WTC11 (cell line): ENCODE measurements at regions not wholly inside any gene's neighbourhood (a gene's known extent, or its start where the extent isn't known, plus 50 kb on each side); places are given as distances from the start of the nearest gene placed in this dataset.

Source experiments
- CREB1 ChIP-seq: sonication (generic); formaldehyde crosslinking; IDR thresholded peaks from 2 replicates; pipeline ENCODE4 v1.8.0; 2023; ENCODE audit warnings: mild to moderate bottlenecking, missing genetic modification reagents
- CTCF ChIP-seq: fragments of 200-600 bp; IDR thresholded peaks from 2 replicates; pipeline ENCODE4 v1.8.0; 2022; ENCODE audit warnings: antibody characterized with exemption
- ESRRA ChIP-seq: sonication (generic); formaldehyde crosslinking; IDR thresholded peaks from 2 replicates; pipeline ENCODE4 v1.8.1; 2022; ENCODE audit warnings: mild to moderate bottlenecking, missing genetic modification reagents, borderline replicate concordance
- FOXK1 ChIP-seq: sonication (generic); formaldehyde crosslinking; IDR thresholded peaks from 2 replicates; pipeline ENCODE4 v1.8.0; 2022; ENCODE audit warnings: mild to moderate bottlenecking, moderate library complexity, missing genetic modification reagents
- SMAD4 ChIP-seq: sonication (generic); formaldehyde crosslinking; IDR thresholded peaks from 2 replicates; pipeline ENCODE4 v1.8.0; 2022; ENCODE audit warnings: mild to moderate bottlenecking, missing genetic modification reagents
- SP1 ChIP-seq: sonication (generic); formaldehyde crosslinking; conservative IDR thresholded peaks from 2 replicates; pipeline ENCODE4 v1.8.1; 2022; ENCODE audit warnings: missing genetic modification reagents
- ZNF671 ChIP-seq: fragments of 250-450 bp; sonication (Bioruptor Pico); IDR thresholded peaks from 2 replicates; pipeline ENCODE4 v1.8.0; 2021; ENCODE audit warnings: mild to moderate bottlenecking
- TF ChIP-seq, protein P1 (sequence below): sonication (generic); formaldehyde crosslinking; IDR thresholded peaks from 2 replicates; pipeline ENCODE4 v1.8.1; 2023; ENCODE audit warnings: mild to moderate bottlenecking, missing genetic modification reagents, moderate library complexity
- TF ChIP-seq, protein P2 (sequence below): sonication (generic); formaldehyde crosslinking; IDR thresholded peaks from 2 replicates; pipeline ENCODE4 v1.8.1; 2022; ENCODE audit warnings: mild to moderate bottlenecking, moderate library complexity, missing genetic modification reagents

- no peak for TF ChIP-seq SMAD4
- TF ChIP-seq ESRRA (CRISPR knock-in tag) = no peak
- no peak for TF ChIP-seq CREB1 (CRISPR knock-in tag)
- TF ChIP-seq, protein P1, sequence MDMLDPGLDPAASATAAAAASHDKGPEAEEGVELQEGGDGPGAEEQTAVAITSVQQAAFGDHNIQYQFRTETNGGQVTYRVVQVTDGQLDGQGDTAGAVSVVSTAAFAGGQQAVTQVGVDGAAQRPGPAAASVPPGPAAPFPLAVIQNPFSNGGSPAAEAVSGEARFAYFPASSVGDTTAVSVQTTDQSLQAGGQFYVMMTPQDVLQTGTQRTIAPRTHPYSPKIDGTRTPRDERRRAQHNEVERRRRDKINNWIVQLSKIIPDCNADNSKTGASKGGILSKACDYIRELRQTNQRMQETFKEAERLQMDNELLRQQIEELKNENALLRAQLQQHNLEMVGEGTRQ (CRISPR knock-in tag) = no peak
- no peak for TF ChIP-seq ZNF671 (CRISPR knock-in tag)
- TF ChIP-seq, protein P2, sequence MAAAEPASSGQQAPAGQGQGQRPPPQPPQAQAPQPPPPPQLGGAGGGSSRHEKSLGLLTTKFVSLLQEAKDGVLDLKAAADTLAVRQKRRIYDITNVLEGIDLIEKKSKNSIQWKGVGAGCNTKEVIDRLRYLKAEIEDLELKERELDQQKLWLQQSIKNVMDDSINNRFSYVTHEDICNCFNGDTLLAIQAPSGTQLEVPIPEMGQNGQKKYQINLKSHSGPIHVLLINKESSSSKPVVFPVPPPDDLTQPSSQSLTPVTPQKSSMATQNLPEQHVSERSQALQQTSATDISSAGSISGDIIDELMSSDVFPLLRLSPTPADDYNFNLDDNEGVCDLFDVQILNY = no peak
- no peak for TF ChIP-seq CTCF
- no peak for TF ChIP-seq SP1 (CRISPR knock-in tag)
- TF ChIP-seq FOXK1 (CRISPR knock-in tag) = no peak
These were observed 538.3 kb upstream of the AMELY start for GRCh38 chrY:7449860-7450259.
